22Rv1 (cell line): ENCODE measurements at regions not wholly inside any gene's neighbourhood (a gene's known extent, or its start where the extent isn't known, plus 50 kb on each side); places are given as distances from the start of the nearest gene placed in this dataset.

ENCODE experiments used
- H3K27ac ChIP-seq: fragments of 450-650 bp; 2 replicates; pipeline ENCODE4 v1.5.1; 2017
- CTCF ChIP-seq: fragments of 450-650 bp; IDR thresholded peaks from 2 replicates; pipeline ENCODE4 v1.5.1; 2017; ENCODE audit warnings: mild to moderate bottlenecking
- ZFX ChIP-seq: fragments of 450-650 bp; IDR thresholded peaks from 2 replicates; pipeline ENCODE4 v1.6.1; 2017; ENCODE audit warnings: antibody characterized with exemption, borderline replicate concordance

- H3K27ac ChIP-seq = no peak overlapping the region
- no peak for TF ChIP-seq ZFX
- TF ChIP-seq CTCF = no peak
These were observed 181.9 kb upstream of the EDNRB start for GRCh38 chr13:78100486-78100885.

GRCh38 chr13:78098249-78098648 is 179.6 kb upstream of the EDNRB start:
- no peak overlapping the region for H3K27ac ChIP-seq
- TF ChIP-seq CTCF = no peak
- TF ChIP-seq ZFX = no peak

- H3K27ac ChIP-seq = no peak overlapping the region
- TF ChIP-seq ZFX (no peak), CTCF (no peak)
These were observed 177.6 kb upstream of the EDNRB start for GRCh38 chr13:78096221-78096620.

- no peak overlapping the region for H3K27ac ChIP-seq
- TF ChIP-seq CTCF = no peak
- no peak for TF ChIP-seq ZFX
These were observed 169.5 kb upstream of the EDNRB start for GRCh38 chr13:78087966-78088678.

- H3K27ac ChIP-seq = no peak overlapping the region
- no peak for TF ChIP-seq CTCF
- no peak for TF ChIP-seq ZFX
These were observed 167.0 kb upstream of the EDNRB start for GRCh38 chr13:78085434-78086225.

GRCh38 chr13:78084401-78084800 is 165.8 kb upstream of the EDNRB start:
- H3K27ac ChIP-seq = no peak overlapping the region
- no peak for TF ChIP-seq CTCF
- TF ChIP-seq ZFX = no peak

GRCh38 chr13:78078168-78078567 is 159.5 kb upstream of the EDNRB start:
- TF ChIP-seq ZFX (no peak), CTCF (no peak)
- H3K27ac ChIP-seq = no peak overlapping the region
